Muscle of leg (tissue), 3 donors: ENCODE measurements at regions not wholly inside any gene's neighbourhood (a gene's known extent, or its start where the extent isn't known, plus 50 kb on each side); places are given as distances from the start of the nearest gene placed in this dataset.
A peak's percentile ranks its signal among the peaks of the same experiment; 100 is the strongest.
"Not testable (repeated sequence)": the region's sequence is repeated elsewhere in the genome, so short reads cannot be mapped to it uniquely, and the experiment has no call there.

Source experiments
- DNase-seq: peaks from one replicate; pipeline ENCODE4 v3.0.0; 2013
- H3K27ac ChIP-seq: one replicate; pipeline ENCODE4 v1.5.1; 2013; ENCODE audit warnings: mild to moderate bottlenecking, low read length, control low read depth
- H3K27me3 ChIP-seq: one replicate; pipeline ENCODE4 v1.6.1; 2013; ENCODE audit warnings: low read length; ENCODE audit not compliant: control insufficient read depth, insufficient read depth
- H3K36me3 ChIP-seq: one replicate; pipeline ENCODE4 v1.6.1; 2013; ENCODE audit warnings: low read length; ENCODE audit not compliant: control insufficient read depth, insufficient read depth
- H3K4me1 ChIP-seq: one replicate; pipeline ENCODE4 v1.6.1; 2013; ENCODE audit warnings: low read length; ENCODE audit not compliant: control insufficient read depth, insufficient read depth
- H3K4me3 ChIP-seq: one replicate; pipeline ENCODE4 v1.5.1; 2013; ENCODE audit warnings: low read length, control low read depth
- H3K9me3 ChIP-seq: replicated peaks from 2 replicates; pipeline ENCODE4 v1.6.1; 2013; ENCODE audit warnings: low read depth, low read length; ENCODE audit not compliant: control insufficient read depth
- WGBS: methylation state at CpG from one replicate; pipeline ENCODE4 v1.1.5; 2013; ENCODE audit warnings: missing lambda C conversion rate; ENCODE audit not compliant: insufficient coverage; 5-methylcytosine and 5-hydroxymethylcytosine counted together

DNA sequence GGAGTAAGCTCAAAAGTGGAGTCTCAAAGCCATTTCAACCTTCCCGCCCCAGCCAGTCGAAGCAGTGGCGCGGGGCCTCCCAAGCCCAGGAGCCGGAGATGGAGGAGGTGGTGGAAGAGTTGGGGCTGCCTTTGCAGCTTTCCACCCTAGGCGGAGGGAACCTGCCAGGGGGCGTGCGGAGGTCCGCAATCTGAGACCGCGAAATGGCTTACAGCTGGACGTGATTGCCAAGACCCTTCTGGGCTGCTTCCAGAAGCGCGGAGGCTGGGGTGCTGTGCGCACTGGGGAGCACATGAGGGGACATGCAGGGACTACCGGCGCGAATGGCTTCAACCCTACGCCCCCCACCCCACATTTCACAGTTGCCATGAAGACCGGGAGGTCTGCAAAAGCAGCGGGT lies 86.2 kb downstream of the PRR15 start:
- Histone ChIP-seq H3K36me3 (peaks cover 4% of the 10 kb centered on the region), H3K9me3 (no peaks in the 10 kb centered on the region), H3K27ac (no peak overlapping the region), H3K27me3 (no peaks in the 10 kb centered on the region), H3K4me1 (no peaks in the 10 kb centered on the region), H3K4me3 (no peak overlapping the region)
- no peak for DNase-seq
- 95% methylated on average over 21 of the region's 21 CpGs for WGBS

DNA sequence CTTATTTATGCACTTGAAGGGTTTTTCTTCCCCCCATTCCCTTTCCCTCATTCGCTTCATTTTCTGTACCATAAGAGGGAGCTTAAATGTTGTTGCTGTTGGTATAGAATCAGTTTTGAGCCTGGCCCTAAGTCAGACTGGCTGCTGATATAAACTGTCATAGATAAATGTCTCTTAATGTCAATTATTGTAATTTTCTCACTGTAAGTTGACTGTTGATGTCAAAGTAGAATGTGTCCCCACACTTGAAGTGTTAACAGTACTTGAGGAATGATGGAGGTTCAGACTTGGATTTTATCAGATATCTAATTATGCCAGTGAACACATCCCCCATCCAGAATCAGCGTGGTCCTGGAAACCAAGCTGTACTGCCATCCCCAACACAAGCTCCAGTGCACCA lies 87.8 kb downstream of the PRR15 start:
- Histone ChIP-seq H3K4me1 (no peaks in the 10 kb centered on the region), H3K27ac (no peak overlapping the region), H3K36me3 (peaks cover 4% of the 10 kb centered on the region), H3K4me3 (no peak overlapping the region), H3K27me3 (no peaks in the 10 kb centered on the region), H3K9me3 (no peaks in the 10 kb centered on the region)
- no CpG with 5 or more reads among the region's 2 CpGs for WGBS
- no peak for DNase-seq

DNA sequence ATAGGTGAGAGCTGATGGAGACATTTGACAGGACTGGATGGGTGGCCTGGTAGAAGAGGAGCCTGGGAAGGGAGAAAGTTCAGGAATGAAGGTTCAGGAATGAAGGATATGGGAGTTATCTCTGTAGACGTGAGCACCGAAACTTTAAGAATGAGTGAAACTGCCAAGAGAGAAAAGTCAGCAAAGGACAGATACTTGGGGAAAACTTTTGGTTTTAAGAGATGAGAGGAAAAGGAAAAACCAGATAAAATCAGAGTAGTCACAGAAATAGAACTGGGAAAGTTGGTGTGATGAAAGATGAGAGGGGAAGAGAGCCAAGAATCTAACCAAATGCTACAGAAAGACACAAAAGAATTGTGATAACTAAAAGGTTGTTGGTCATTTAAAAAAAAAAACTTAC lies 88.9 kb downstream of the PRR15 start:
- no peaks in the 10 kb centered on the region for H3K9me3 ChIP-seq
- no peak for DNase-seq
- peaks cover 4% of the 10 kb centered on the region for H3K36me3 ChIP-seq
- H3K4me1 ChIP-seq: no peaks in the 10 kb centered on the region
- 80% methylated on average over 2 of the region's 2 CpGs for WGBS
- no peak overlapping the region for H3K4me3 ChIP-seq
- H3K27me3 ChIP-seq: no peaks in the 10 kb centered on the region
- H3K27ac ChIP-seq: no peak overlapping the region

DNA sequence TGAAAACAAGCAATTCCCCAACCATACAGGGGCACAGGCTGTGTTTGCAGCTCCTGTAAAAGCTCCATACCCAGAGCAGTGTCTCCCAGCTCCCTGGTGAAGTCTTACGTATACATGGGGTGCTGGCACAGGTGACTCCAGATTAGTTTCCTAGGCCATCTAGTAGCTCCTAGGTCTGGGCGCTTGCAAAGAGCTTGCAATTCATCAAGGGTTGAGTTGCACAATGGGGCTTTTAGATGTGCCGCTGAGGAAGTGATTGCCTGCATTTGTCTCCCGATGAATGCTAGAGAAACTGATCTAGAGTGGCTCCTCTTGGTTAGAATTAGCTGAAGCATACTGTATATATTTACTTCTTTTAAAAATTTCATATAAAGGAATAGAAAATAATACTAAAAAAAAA lies 90.7 kb downstream of the PRR15 start:
- not testable (repeated sequence) for H3K27ac ChIP-seq, DNase-seq, H3K27me3 ChIP-seq, H3K36me3 ChIP-seq, H3K4me3 ChIP-seq, H3K4me1 ChIP-seq, H3K9me3 ChIP-seq
- 79% methylated on average over 2 of the region's 4 CpGs for WGBS

DNA sequence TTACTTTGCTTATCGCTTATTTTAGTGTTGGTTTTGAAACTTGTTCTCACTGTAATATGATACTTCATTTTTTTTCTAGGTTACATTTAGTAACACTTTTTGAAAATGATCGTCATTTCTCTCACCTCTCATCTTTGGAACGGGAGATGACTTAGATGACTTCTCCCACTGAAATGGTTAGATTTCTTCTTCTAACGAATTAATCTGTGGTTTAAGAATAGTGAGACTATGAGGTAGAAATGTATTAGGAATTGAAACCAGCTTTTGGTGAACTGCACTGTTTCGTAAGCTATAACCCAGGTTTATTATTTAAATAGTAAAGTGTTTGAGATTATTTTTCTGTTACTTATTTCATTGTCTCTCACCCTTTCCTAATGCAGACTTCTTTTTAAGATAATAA lies 93.7 kb downstream of the PRR15 start:
- H3K4me1 ChIP-seq: no peaks in the 10 kb centered on the region
- DNase-seq: no peak
- no peaks in the 10 kb centered on the region for H3K36me3 ChIP-seq
- no peak overlapping the region for H3K27ac ChIP-seq
- WGBS: no CpG with 5 or more reads among the region's 5 CpGs
- H3K27me3 ChIP-seq: no peaks in the 10 kb centered on the region
- no peaks in the 10 kb centered on the region for H3K9me3 ChIP-seq
- no peak overlapping the region for H3K4me3 ChIP-seq

DNA sequence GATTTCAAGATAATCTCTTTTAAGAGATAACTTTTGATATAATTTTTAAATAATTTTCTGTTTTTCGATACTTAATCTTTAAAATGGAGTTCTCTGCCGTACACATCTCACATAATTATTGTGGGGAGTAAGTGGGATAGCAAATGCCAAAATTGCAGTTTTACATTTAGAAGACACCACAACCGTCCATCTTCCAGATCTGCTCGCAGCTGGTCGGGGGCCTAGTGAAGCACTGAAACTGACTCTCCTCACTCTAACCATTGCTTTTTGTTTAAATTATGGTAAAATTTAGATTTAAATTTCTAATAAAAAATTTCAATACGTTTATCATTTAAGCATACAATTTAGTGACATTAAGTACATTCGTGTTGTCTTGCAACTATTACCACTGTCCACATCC lies 94.2 kb downstream of the PRR15 start:
- H3K27ac ChIP-seq: no peak overlapping the region

DNA sequence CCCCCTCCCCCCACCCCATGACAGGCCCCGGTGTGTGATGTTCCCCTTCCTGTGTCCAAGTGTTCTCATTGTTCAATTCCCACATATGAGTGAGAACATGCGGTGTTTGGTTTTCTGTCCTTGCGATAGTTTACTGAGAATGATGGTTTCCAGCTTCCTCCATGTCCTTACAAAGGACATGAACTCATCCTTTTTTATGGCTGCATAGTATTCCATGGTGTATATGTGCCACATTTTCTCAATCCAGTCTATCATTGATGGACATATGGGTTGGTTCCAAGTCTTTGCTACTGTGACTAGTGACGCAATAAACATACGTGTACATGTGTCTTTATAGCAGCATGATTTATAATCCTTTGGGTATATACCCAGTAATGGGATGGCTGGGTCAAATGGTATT lies 95.6 kb downstream of the PRR15 start:
- not testable (repeated sequence) for DNase-seq, H3K27me3 ChIP-seq, H3K4me1 ChIP-seq, H3K9me3 ChIP-seq, H3K27ac ChIP-seq, H3K36me3 ChIP-seq, H3K4me3 ChIP-seq
- WGBS: no CpG with 5 or more reads among the region's 5 CpGs

More for the DNA sequence above, 94.2 kb downstream of the PRR15 start:
- DNase-seq: no peak
- H3K27me3 ChIP-seq: no peaks in the 10 kb centered on the region
- no peaks in the 10 kb centered on the region for H3K4me1 ChIP-seq
- WGBS: no CpG with 5 or more reads among the region's 7 CpGs
- H3K36me3 ChIP-seq: no peaks in the 10 kb centered on the region
- no peak overlapping the region for H3K4me3 ChIP-seq
- no peaks in the 10 kb centered on the region for H3K9me3 ChIP-seq

DNA sequence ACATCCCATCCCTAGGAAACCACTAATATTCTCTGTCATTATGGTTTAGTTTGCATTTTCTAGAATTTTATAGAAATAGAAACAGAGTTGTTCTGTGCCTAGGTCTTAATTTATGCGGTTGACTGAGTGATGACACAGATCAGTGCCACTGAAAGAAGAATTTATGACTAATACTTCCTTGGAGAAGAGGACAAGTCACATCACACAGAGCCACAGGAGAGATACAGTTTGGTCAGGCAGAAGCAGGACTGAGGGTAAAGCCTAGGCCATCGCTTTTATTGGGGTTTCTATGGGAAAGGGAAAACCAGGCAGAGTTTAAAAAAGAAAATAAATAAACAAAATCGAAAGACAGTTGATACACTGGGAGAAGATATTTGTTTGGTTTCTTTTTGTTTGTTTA lies 99.3 kb downstream of the PRR15 start:
- H3K4me1 ChIP-seq, H3K9me3 ChIP-seq, H3K27ac ChIP-seq, DNase-seq, H3K36me3 ChIP-seq, H3K4me3 ChIP-seq, H3K27me3 ChIP-seq: not testable (repeated sequence)
- WGBS: 100% methylated on average over 1 of the region's 3 CpGs

DNA sequence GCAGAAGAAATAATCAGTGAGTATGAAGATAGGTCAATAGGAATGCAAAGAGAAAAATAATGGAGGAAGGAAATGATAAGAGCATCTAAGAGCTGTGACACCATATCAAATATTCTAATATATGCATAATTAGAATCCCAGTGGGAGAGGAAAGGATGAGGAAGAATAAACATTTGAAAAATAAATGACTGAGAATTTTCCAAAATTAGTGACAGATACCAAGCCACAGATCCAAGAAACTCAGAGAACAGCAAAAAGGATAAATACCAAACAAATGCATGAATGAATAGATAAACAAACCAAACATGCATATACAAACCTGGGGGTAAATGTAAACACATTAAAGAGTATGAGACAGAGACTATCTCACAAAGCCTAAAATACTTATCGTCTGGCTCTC lies 101.4 kb downstream of the PRR15 start:
- H3K4me3 ChIP-seq, H3K27me3 ChIP-seq, DNase-seq, H3K4me1 ChIP-seq, H3K9me3 ChIP-seq, H3K36me3 ChIP-seq, H3K27ac ChIP-seq: not testable (repeated sequence)
- no CpG with 5 or more reads among the region's 1 CpG for WGBS

DNA sequence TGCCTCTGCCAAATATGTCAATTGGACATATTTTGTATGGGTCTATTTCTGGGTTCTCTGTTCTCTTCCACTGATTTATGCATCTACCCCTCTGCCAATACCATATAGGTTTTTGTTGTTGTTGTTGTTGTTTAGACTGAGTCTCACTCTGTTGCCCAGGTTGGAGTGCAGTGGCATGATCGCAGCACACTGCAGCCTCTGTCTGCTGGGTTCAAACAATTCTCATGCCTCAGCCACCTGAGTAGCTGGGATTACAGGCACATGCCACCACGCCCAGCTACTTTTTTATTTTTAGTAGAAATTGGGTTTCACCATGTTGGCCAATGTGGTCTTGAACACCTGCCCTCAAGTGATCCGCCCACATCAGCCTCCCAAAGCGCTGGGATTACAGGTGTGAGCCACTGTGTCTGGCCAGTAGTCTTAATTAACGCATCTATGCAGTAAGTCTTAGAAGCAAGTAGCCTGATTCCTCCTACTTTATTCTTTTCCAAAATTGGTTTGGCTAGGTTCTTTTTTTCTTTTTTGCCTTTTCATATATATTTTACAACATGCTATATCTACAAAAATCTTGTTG lies 103.5 kb downstream of the PRR15 start:
- not testable (repeated sequence) for H3K4me3 ChIP-seq, DNase-seq, H3K36me3 ChIP-seq, H3K27ac ChIP-seq, H3K9me3 ChIP-seq, H3K27me3 ChIP-seq, H3K4me1 ChIP-seq
- 100% methylated on average over 1 of the region's 5 CpGs for WGBS

DNA sequence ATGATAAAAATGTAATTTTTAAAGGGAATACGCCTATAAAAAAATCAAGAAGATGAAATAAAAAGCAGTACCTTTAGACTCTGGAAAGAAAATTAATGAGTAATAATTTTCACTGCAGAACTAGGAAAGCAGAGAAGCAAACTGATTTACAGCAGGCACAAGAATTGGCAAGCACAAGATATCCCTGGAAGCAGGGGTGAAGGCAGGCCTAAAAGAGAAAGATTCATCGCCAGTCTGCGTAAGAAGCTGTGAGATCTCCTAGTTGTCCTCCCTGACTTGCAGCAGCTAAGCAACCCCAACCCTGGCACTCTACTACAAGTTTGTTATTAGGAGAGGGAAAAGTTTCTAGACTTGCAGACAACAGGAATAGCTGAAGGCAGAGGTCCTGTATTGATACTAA lies 107.7 kb downstream of the PRR15 start:
- WGBS: no CpG with 5 or more reads among the region's 3 CpGs
- H3K4me3 ChIP-seq, H3K9me3 ChIP-seq, H3K27me3 ChIP-seq, H3K36me3 ChIP-seq, H3K4me1 ChIP-seq, H3K27ac ChIP-seq: not testable (repeated sequence)
- DNase-seq: peak; percentile 14
